ENCODE measurements at regions not wholly inside any gene's neighbourhood (a gene's known extent, or its start where the extent isn't known, plus 50 kb on each side); places are given as distances from the start of the nearest gene placed in this dataset.

DNA sequence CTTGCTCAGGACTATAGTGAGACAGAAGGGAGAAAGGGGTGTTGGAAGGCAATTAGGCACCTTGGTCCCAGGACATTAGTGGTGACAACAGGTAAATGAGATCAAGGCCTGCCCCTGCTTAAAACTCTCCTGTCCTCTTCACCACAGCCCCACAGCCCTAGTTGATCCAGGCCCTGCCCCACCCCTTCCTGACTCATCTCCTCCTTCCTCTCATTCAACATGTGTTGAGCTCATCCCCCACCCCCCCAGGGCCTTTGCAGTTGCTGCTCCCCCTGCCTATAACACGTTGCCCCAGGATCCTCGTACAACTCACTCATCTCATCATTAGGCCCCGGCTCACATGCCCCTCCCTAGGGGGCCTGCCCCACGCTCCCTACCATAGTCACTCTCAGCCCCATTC lies 66.8 kb downstream of the TSPAN17 start:
- TF ChIP-seq, protein P1, sequence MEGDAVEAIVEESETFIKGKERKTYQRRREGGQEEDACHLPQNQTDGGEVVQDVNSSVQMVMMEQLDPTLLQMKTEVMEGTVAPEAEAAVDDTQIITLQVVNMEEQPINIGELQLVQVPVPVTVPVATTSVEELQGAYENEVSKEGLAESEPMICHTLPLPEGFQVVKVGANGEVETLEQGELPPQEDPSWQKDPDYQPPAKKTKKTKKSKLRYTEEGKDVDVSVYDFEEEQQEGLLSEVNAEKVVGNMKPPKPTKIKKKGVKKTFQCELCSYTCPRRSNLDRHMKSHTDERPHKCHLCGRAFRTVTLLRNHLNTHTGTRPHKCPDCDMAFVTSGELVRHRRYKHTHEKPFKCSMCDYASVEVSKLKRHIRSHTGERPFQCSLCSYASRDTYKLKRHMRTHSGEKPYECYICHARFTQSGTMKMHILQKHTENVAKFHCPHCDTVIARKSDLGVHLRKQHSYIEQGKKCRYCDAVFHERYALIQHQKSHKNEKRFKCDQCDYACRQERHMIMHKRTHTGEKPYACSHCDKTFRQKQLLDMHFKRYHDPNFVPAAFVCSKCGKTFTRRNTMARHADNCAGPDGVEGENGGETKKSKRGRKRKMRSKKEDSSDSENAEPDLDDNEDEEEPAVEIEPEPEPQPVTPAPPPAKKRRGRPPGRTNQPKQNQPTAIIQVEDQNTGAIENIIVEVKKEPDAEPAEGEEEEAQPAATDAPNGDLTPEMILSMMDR (IDR thresholded peaks at IDR 0.05; ENCODE audit: extremely low read depth in 1 of 2, insufficient read depth in 1 of 2, low read depth in 1 of 2, low read length in 2 of 2), result no peak
- no peak for TF ChIP-seq POLR2AphosphoS5 (IDR thresholded peaks at IDR 0.05; ENCODE audit: insufficient read depth, low read depth, low read length)
- no peak for TF ChIP-seq MYC (IDR thresholded peaks at IDR 0.05; ENCODE audit: low read depth, low read length)
- TF ChIP-seq EZH2 (IDR thresholded peaks at IDR 0.05; ENCODE audit: borderline replicate concordance, low read depth, low read length, severe bottlenecking), result no peak
- TF ChIP-seq POLR2A (IDR thresholded peaks at IDR 0.05; ENCODE audit: low read depth, low read length), result no peak
- TF ChIP-seq GATA2 (IDR thresholded peaks at IDR 0.05; ENCODE audit: insufficient read depth, insufficient read length, low read depth, low read length), result no peak
- TF ChIP-seq FOS (IDR thresholded peaks at IDR 0.05; ENCODE audit: borderline replicate concordance, insufficient read depth, low read length), result no peak
- TF ChIP-seq, protein P2, sequence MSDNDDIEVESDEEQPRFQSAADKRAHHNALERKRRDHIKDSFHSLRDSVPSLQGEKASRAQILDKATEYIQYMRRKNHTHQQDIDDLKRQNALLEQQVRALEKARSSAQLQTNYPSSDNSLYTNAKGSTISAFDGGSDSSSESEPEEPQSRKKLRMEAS (IDR thresholded peaks at IDR 0.05; ENCODE audit: insufficient read depth, insufficient read length), result no peak

All from endothelial cell of umbilical vein (primary cell).